ENCODE measurements at regions not wholly inside any gene's neighbourhood (a gene's known extent, or its start where the extent isn't known, plus 50 kb on each side); places are given as distances from the start of the nearest gene placed in this dataset.

DNA sequence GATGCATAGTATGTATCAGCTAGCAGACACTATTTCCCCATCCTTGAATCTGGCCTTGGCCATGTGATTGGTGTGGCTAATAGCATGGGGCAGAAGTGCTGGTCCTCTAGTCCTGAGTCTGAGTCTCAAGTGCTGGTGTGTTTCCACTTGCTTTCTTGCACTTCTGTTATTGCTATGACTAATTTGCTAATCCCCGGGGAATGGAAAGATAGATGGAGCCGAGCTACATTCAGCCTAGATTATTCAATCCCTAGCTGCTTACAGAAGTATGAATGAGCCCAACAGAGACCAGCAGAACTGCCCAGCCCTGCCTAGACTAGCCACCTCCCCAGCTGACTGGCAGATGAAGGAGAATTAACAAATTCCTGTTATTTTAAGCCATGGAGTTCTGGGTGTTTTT, 53.2 kb upstream of the SYPL1 start:
- no peaks in the 10 kb centered on the region for H3K36me3 ChIP-seq (replicated peaks in 1 of 2; ENCODE audit: control insufficient read depth in 1 of 2, insufficient read depth in 2 of 2, low read length in 1 of 2)
- H3K4me2 ChIP-seq: no peak overlapping the region
- H3K4me3 ChIP-seq (ENCODE audit: low read depth in 2 of 2, low read length in 1 of 2): no peak overlapping the region
- ChIA-PET CTCF (interaction anchor here (0.6 to 25.2 kb wide), 15 partner anchors 8 to 518 kb away, joined by 3 to 593 read pairs (median 5); no protein-coding TSS in a partner anchor), POLR2A (no interaction called here)
- no peak overlapping the region for H3K9ac ChIP-seq
- no peaks in the 10 kb centered on the region for H3K9me2 ChIP-seq
- 60% methylated on average over 2 of the region's 2 CpGs for WGBS (ENCODE audit: low lambda C conversion rate)
- DNase-seq: no peak
- no peaks in the 10 kb centered on the region; a peak in 1 of 4 replicates for H3K4me1 ChIP-seq (ENCODE audit: control insufficient read depth in 1 of 2, insufficient read depth in 2 of 2, low read depth in 1 of 2, low read length in 1 of 2)
- peaks cover 5% of the 10 kb centered on the region for H3F3A ChIP-seq (replicated peaks; ENCODE audit: insufficient read depth)
- H3K79me2 ChIP-seq (ENCODE audit: insufficient read depth): no peaks in the 10 kb centered on the region
- H3K9me3 ChIP-seq: peaks cover 10% of the 10 kb centered on the region; the same call in 1 of the 2 replicates
- TF ChIP-seq, protein P1, sequence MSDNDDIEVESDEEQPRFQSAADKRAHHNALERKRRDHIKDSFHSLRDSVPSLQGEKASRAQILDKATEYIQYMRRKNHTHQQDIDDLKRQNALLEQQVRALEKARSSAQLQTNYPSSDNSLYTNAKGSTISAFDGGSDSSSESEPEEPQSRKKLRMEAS (IDR thresholded peaks at IDR 0.05; ENCODE audit: low read depth): no peak
- TF ChIP-seq POLR2AphosphoS5 (IDR thresholded peaks at IDR 0.05; ENCODE audit: low read depth, low read length) (no peak), TAF1 (IDR thresholded peaks at IDR 0.05; ENCODE audit: borderline replicate concordance, low read depth, low read length) (no peak), CHD2 (IDR thresholded peaks at IDR 0.05; ENCODE audit: low read length, partially characterized antibody) (no peak), RAD21 (IDR thresholded peaks at IDR 0.05; ENCODE audit: low read length) (no peak)
- TF ChIP-seq, protein P2, sequence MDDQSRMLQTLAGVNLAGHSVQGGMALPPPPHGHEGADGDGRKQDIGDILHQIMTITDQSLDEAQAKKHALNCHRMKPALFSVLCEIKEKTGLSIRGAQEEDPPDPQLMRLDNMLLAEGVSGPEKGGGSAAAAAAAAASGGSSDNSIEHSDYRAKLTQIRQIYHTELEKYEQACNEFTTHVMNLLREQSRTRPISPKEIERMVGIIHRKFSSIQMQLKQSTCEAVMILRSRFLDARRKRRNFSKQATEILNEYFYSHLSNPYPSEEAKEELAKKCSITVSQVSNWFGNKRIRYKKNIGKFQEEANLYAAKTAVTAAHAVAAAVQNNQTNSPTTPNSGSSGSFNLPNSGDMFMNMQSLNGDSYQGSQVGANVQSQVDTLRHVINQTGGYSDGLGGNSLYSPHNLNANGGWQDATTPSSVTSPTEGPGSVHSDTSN (IDR thresholded peaks at IDR 0.05): no peak
- TF ChIP-seq, protein P3, sequence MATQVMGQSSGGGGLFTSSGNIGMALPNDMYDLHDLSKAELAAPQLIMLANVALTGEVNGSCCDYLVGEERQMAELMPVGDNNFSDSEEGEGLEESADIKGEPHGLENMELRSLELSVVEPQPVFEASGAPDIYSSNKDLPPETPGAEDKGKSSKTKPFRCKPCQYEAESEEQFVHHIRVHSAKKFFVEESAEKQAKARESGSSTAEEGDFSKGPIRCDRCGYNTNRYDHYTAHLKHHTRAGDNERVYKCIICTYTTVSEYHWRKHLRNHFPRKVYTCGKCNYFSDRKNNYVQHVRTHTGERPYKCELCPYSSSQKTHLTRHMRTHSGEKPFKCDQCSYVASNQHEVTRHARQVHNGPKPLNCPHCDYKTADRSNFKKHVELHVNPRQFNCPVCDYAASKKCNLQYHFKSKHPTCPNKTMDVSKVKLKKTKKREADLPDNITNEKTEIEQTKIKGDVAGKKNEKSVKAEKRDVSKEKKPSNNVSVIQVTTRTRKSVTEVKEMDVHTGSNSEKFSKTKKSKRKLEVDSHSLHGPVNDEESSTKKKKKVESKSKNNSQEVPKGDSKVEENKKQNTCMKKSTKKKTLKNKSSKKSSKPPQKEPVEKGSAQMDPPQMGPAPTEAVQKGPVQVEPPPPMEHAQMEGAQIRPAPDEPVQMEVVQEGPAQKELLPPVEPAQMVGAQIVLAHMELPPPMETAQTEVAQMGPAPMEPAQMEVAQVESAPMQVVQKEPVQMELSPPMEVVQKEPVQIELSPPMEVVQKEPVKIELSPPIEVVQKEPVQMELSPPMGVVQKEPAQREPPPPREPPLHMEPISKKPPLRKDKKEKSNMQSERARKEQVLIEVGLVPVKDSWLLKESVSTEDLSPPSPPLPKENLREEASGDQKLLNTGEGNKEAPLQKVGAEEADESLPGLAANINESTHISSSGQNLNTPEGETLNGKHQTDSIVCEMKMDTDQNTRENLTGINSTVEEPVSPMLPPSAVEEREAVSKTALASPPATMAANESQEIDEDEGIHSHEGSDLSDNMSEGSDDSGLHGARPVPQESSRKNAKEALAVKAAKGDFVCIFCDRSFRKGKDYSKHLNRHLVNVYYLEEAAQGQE (IDR thresholded peaks at IDR 0.05; ENCODE audit: low read depth, low read length): no peak
- no peaks in the 10 kb centered on the region for H3K27me3 ChIP-seq (ENCODE audit: insufficient read depth)
- no peak overlapping the region for H2AFZ ChIP-seq (ENCODE audit: low read depth)
- H3K27ac ChIP-seq (ENCODE audit: low read depth in 2 of 2, low read length in 1 of 2): no peak overlapping the region
- no peaks in the 10 kb centered on the region for H4K20me1 ChIP-seq (ENCODE audit: insufficient read depth)

DNA sequence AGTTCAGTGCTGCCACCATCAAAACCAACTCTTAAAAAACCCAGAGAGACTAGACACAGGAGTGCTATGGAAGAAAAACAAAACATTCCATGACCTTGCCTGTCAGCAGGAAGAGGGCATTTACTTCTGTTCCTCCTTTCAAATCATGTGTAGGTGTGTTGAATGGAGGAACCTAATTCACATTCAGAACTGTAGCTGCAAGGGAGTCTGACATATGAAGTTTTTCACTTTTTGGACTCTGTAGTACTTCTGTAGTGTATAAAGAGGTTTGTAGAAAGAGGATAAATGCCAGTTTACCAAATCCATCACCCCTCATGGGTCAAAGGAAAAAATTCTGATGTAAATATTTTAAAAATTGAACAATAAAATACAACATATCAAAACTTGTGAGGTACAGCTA, 51.1 kb upstream of the SYPL1 start:
- Histone ChIP-seq H3K27me3 (ENCODE audit: insufficient read depth) (no peaks in the 10 kb centered on the region), H4K20me1 (ENCODE audit: insufficient read depth) (no peaks in the 10 kb centered on the region), H3K4me2 (no peak overlapping the region), H3K27ac (ENCODE audit: low read depth in 2 of 2, low read length in 1 of 2) (no peak overlapping the region), H3F3A (replicated peaks; ENCODE audit: insufficient read depth) (peaks cover 5% of the 10 kb centered on the region), H3K4me3 (ENCODE audit: low read depth in 2 of 2, low read length in 1 of 2) (no peak overlapping the region; a peak in 1 of 4 replicates), H3K9me3 (peaks cover 10% of the 10 kb centered on the region; the same call in 1 of the 2 replicates), H3K79me2 (ENCODE audit: insufficient read depth) (no peaks in the 10 kb centered on the region), H3K4me1 (ENCODE audit: control insufficient read depth in 1 of 2, insufficient read depth in 2 of 2, low read depth in 1 of 2, low read length in 1 of 2) (no peaks in the 10 kb centered on the region; a peak in 1 of 4 replicates), H3K9ac (no peak overlapping the region), H3K9me2 (no peaks in the 10 kb centered on the region), H3K36me3 (replicated peaks in 1 of 2; ENCODE audit: control insufficient read depth in 1 of 2, insufficient read depth in 2 of 2, low read length in 1 of 2) (no peaks in the 10 kb centered on the region), H2AFZ (ENCODE audit: low read depth) (no peak overlapping the region)
- ChIA-PET POLR2A (no interaction called here), CTCF (interaction anchor here (1.6 to 25.2 kb wide), 7 partner anchors 9 to 511 kb away, joined by 3 to 593 read pairs (median 84); partner anchors contain the start of gene SYPL1)
- DNase-seq: no peak
- TF ChIP-seq MEF2A (IDR thresholded peaks at IDR 0.05; ENCODE audit: borderline replicate concordance, low read depth) (no peak), RXRA (IDR thresholded peaks at IDR 0.05; ENCODE audit: borderline replicate concordance, low read depth) (no peak), ELF1 (IDR thresholded peaks at IDR 0.05) (no peak), EP300 (IDR thresholded peaks at IDR 0.05; ENCODE audit: borderline replicate concordance in 1 of 2, low read depth in 1 of 2, low read length in 1 of 2) (no peak), CHD2 (IDR thresholded peaks at IDR 0.05; ENCODE audit: low read length, partially characterized antibody) (no peak), FOSL2 (IDR thresholded peaks at IDR 0.05; ENCODE audit: borderline replicate concordance, low read depth) (no peak), NRF1 (IDR thresholded peaks at IDR 0.05; ENCODE audit: low read depth, low read length) (no peak), YY1 (IDR thresholded peaks at IDR 0.05; ENCODE audit: low read depth) (no peak), RAD21 (IDR thresholded peaks at IDR 0.05; ENCODE audit: low read length) (no peak)
- TF ChIP-seq, protein P2 (IDR thresholded peaks at IDR 0.05): no peak
- TF ChIP-seq, protein P4, sequence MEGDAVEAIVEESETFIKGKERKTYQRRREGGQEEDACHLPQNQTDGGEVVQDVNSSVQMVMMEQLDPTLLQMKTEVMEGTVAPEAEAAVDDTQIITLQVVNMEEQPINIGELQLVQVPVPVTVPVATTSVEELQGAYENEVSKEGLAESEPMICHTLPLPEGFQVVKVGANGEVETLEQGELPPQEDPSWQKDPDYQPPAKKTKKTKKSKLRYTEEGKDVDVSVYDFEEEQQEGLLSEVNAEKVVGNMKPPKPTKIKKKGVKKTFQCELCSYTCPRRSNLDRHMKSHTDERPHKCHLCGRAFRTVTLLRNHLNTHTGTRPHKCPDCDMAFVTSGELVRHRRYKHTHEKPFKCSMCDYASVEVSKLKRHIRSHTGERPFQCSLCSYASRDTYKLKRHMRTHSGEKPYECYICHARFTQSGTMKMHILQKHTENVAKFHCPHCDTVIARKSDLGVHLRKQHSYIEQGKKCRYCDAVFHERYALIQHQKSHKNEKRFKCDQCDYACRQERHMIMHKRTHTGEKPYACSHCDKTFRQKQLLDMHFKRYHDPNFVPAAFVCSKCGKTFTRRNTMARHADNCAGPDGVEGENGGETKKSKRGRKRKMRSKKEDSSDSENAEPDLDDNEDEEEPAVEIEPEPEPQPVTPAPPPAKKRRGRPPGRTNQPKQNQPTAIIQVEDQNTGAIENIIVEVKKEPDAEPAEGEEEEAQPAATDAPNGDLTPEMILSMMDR (IDR thresholded peaks at IDR 0.05): no peak
- TF ChIP-seq, protein P3 (IDR thresholded peaks at IDR 0.05; ENCODE audit: low read depth, low read length): no peak
